AG10803 (cell line): ENCODE measurements at regions not wholly inside any gene's neighbourhood (a gene's known extent, or its start where the extent isn't known, plus 50 kb on each side); places are given as distances from the start of the nearest gene placed in this dataset.
A peak's percentile ranks its signal among the peaks of the same experiment; 100 is the strongest.

ENCODE experiments used
- DNase-seq: peaks from one replicate; pipeline ENCODE4 v3.0.0; 2010; ENCODE audit warnings: low read depth
- H3K4me3 ChIP-seq: 2 replicates; pipeline ENCODE4 v1.5.1; 2011; ENCODE audit warnings: mild to moderate bottlenecking, low read length, control low read depth
- TF ChIP-seq, protein P1 (sequence below): conservative IDR thresholded peaks from 2 replicates; pipeline ENCODE4 v1.5.1; 2011; ENCODE audit warnings: mild to moderate bottlenecking, low read length, control low read depth, inconsistent platforms

DNA sequence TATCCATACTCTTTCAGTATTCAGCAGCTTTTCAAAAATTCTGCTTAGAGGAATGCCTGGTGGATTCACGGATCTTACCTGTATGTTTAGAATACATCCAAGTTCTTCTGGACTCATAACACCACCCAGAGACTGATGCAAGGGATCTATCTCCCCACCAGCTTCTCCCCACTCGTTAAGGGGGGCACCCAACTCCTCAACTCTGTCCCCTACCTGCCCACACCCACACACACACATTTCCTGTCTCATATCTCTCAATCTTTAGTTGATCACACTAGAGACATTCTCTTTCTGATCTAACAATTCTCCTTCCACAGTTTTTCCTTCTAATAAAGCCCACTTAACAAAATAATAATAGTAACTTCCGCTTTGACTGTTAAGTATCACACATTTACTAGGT is 110.1 kb downstream of the DLEU7 start:
- TF ChIP-seq, protein P1, sequence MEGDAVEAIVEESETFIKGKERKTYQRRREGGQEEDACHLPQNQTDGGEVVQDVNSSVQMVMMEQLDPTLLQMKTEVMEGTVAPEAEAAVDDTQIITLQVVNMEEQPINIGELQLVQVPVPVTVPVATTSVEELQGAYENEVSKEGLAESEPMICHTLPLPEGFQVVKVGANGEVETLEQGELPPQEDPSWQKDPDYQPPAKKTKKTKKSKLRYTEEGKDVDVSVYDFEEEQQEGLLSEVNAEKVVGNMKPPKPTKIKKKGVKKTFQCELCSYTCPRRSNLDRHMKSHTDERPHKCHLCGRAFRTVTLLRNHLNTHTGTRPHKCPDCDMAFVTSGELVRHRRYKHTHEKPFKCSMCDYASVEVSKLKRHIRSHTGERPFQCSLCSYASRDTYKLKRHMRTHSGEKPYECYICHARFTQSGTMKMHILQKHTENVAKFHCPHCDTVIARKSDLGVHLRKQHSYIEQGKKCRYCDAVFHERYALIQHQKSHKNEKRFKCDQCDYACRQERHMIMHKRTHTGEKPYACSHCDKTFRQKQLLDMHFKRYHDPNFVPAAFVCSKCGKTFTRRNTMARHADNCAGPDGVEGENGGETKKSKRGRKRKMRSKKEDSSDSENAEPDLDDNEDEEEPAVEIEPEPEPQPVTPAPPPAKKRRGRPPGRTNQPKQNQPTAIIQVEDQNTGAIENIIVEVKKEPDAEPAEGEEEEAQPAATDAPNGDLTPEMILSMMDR: no peak
- no peak for DNase-seq
- H3K4me3 ChIP-seq: no peak overlapping the region

GRCh38 chr13:50735071-50735470 is 108.4 kb downstream of the DLEU7 start:
- DNase-seq: peak; percentile 48
- TF ChIP-seq, protein P1: no peak
- no peak overlapping the region for H3K4me3 ChIP-seq

GRCh38 chr13:50740052-50740741 is 103.3 kb downstream of the DLEU7 start:
- TF ChIP-seq, protein P1: no peak
- no peak overlapping the region for H3K4me3 ChIP-seq
- peak; percentile 90 for DNase-seq

DNA sequence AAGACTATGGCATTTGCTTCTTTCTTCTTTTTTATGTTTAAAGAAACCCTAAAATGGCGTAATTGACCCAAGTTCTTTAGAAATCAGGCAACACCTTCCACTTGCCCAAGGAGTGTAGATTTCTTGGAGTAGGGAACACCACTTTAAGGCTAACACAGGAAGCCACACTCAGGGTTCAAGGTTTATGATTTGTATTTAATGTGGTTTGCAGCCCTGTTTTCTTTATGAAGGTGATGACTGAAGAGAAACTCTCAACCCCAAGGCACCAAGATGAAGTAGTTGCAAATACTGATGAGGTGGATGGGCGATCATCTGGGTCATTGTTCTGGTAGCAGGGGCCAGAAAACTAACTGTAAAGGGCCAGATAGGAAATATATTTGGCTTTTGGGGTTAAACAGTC is 101.1 kb downstream of the DLEU7 start:
- no peak overlapping the region for H3K4me3 ChIP-seq
- TF ChIP-seq, protein P1: no peak
- DNase-seq: no peak

- DNase-seq: no peak
- TF ChIP-seq, protein P1: no peak
- no peak overlapping the region for H3K4me3 ChIP-seq
These were observed 100.5 kb downstream of the DLEU7 start for GRCh38 chr13:50742968-50743367.

GRCh38 chr13:50744116-50744660 is 99.3 kb downstream of the DLEU7 start:
- no peak for DNase-seq
- no peak overlapping the region for H3K4me3 ChIP-seq
- TF ChIP-seq, protein P1: no peak

DNA sequence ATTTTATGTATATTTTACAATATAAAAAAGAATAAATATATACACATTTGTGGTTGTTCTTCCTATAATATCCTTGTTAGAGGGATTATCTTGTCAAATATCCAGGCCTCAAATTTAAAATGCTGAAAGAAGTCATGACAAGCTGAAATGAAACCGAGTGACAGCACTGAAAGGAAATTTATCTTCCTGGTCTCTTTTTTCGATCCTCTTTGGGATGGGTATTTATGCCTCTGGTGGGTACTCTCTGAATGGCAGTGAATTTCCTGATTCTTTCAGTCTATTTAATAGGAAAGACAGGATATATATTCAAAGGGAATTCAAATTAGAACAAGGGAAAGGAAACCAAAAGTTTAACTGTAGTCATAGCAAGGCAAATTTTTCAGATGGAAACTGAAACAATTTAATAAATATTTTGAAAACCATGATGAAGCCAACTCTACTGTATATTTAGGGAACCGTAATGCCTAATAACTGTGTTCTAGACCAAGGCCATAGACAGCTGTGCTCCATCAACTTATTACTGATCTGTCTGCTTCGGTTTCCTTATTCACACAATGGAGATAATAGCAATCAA is 97.9 kb downstream of the DLEU7 start:
- no peak for DNase-seq
- no peak overlapping the region for H3K4me3 ChIP-seq
- TF ChIP-seq, protein P1: no peak; the same call in 1 of the 2 replicates
